ENCODE measurements at regions not wholly inside any gene's neighbourhood (a gene's known extent, or its start where the extent isn't known, plus 50 kb on each side); places are given as distances from the start of the nearest gene placed in this dataset.

- TF ChIP-seq POLR2A (IDR thresholded peaks at IDR 0.05; ENCODE audit: low read length): no peak
- no peak for TF ChIP-seq GATA1 (IDR thresholded peaks at IDR 0.05; ENCODE audit: low read depth, low read length)
Observed at GRCh38 chr13:85564598-85564997, 234.6 kb downstream of the SLITRK6 start.

Data from erythroblast (primary cell).